HEK293 (cell line): ENCODE measurements at regions not wholly inside any gene's neighbourhood (a gene's known extent, or its start where the extent isn't known, plus 50 kb on each side); places are given as distances from the start of the nearest gene placed in this dataset.

Experiments
- OSR2 ChIP-seq: fragments of 450-650 bp; formaldehyde crosslinking; IDR thresholded peaks from 2 replicates; pipeline ENCODE4 v1.5.1; 2016; ENCODE audit warnings: missing biosample characterization, missing genetic modification characterization
- OVOL3 ChIP-seq: fragments of 450-650 bp; formaldehyde crosslinking; IDR thresholded peaks from 2 replicates; pipeline ENCODE4 v1.5.1; 2016; ENCODE audit warnings: missing biosample characterization, missing genetic modification characterization
- RBAK ChIP-seq: fragments of 450-650 bp; formaldehyde crosslinking; IDR thresholded peaks from 2 replicates; pipeline ENCODE4 v1.5.1; 2016; ENCODE audit warnings: missing biosample characterization, missing genetic modification characterization
- SETDB1 ChIP-seq: IDR thresholded peaks from one replicate; pipeline ENCODE4 v1.6.1; 2017; ENCODE audit warnings: mild to moderate bottlenecking, low read length, moderate library complexity, mixed read lengths; ENCODE audit not compliant: insufficient read length
- SP7 ChIP-seq: fragments of 450-650 bp; formaldehyde crosslinking; IDR thresholded peaks from 2 replicates; pipeline ENCODE4 v1.5.1; 2016; ENCODE audit warnings: missing biosample characterization, missing genetic modification characterization
- TRIM28 ChIP-seq: IDR thresholded peaks from 2 replicates; pipeline ENCODE4 v1.6.1; 2011; ENCODE audit warnings: low read length, control low read depth, borderline replicate concordance
- ZBTB1 ChIP-seq: fragments of 450-650 bp; formaldehyde crosslinking; IDR thresholded peaks from 2 replicates; pipeline ENCODE4 v1.5.1; 2016; ENCODE audit warnings: missing biosample characterization, missing genetic modification characterization
- ZBTB17 ChIP-seq: fragments of 450-650 bp; formaldehyde crosslinking; IDR thresholded peaks from 2 replicates; pipeline ENCODE4 v1.5.1; 2016; ENCODE audit warnings: missing biosample characterization, missing genetic modification characterization
- ZBTB20 ChIP-seq: fragments of 450-650 bp; formaldehyde crosslinking; IDR thresholded peaks from 2 replicates; pipeline ENCODE4 v1.5.1; 2016; ENCODE audit warnings: missing biosample characterization, missing genetic modification characterization
- ZFP37 ChIP-seq: fragments of 450-650 bp; formaldehyde crosslinking; IDR thresholded peaks from 2 replicates; pipeline ENCODE4 v1.5.1; 2016; ENCODE audit warnings: missing biosample characterization, missing genetic modification characterization
- ZNF140 ChIP-seq: fragments of 450-650 bp; formaldehyde crosslinking; IDR thresholded peaks from 2 replicates; pipeline ENCODE4 v1.5.1; 2016; ENCODE audit warnings: missing biosample characterization, missing genetic modification characterization
- ZNF184 ChIP-seq: fragments of 450-650 bp; IDR thresholded peaks from 2 replicates; pipeline ENCODE4 v1.5.1; 2018; ENCODE audit warnings: missing biosample characterization, mild to moderate bottlenecking, missing genetic modification characterization
- ZNF302 ChIP-seq: fragments of 450-650 bp; formaldehyde crosslinking; IDR thresholded peaks from 2 replicates; pipeline ENCODE4 v1.5.1; 2016; ENCODE audit warnings: missing biosample characterization, missing genetic modification characterization, low read depth
- ZNF394 ChIP-seq: fragments of 450-650 bp; formaldehyde crosslinking; IDR thresholded peaks from 2 replicates; pipeline ENCODE4 v1.5.1; 2016; ENCODE audit warnings: missing biosample characterization, missing genetic modification characterization, mild to moderate bottlenecking, moderate library complexity, borderline replicate concordance
- ZNF433 ChIP-seq: fragments of 450-650 bp; formaldehyde crosslinking; IDR thresholded peaks from 2 replicates; pipeline ENCODE4 v1.5.1; 2016; ENCODE audit warnings: missing biosample characterization, missing genetic modification characterization, low read depth
- ZNF473 ChIP-seq: fragments of 450-650 bp; formaldehyde crosslinking; IDR thresholded peaks from 2 replicates; pipeline ENCODE4 v1.5.1; 2017; ENCODE audit warnings: missing biosample characterization, missing genetic modification characterization
- ZNF529 ChIP-seq: fragments of 450-650 bp; formaldehyde crosslinking; IDR thresholded peaks from 2 replicates; pipeline ENCODE4 v1.5.1; 2017; ENCODE audit warnings: missing genetic modification characterization, missing biosample characterization; ENCODE audit not compliant: insufficient replicate concordance
- ZNF530 ChIP-seq: fragments of 450-650 bp; formaldehyde crosslinking; IDR thresholded peaks from 2 replicates; pipeline ENCODE4 v1.5.1; 2016; ENCODE audit warnings: low read depth, missing biosample characterization, missing genetic modification characterization
- ZNF544 ChIP-seq: fragments of 450-650 bp; formaldehyde crosslinking; IDR thresholded peaks from 2 replicates; pipeline ENCODE4 v1.5.0; 2017; ENCODE audit warnings: missing biosample characterization, missing genetic modification characterization
- ZNF548 ChIP-seq: fragments of 450-650 bp; formaldehyde crosslinking; IDR thresholded peaks from 2 replicates; pipeline ENCODE4 v1.5.1; 2016; ENCODE audit warnings: missing biosample characterization, missing genetic modification characterization
- ZNF561 ChIP-seq: fragments of 450-650 bp; IDR thresholded peaks from 2 replicates; pipeline ENCODE4 v1.5.1; 2018; ENCODE audit warnings: missing biosample characterization, missing genetic modification characterization, borderline replicate concordance
- ZNF585B ChIP-seq: fragments of 450-650 bp; formaldehyde crosslinking; IDR thresholded peaks from 2 replicates; pipeline ENCODE4 v1.5.1; 2016; ENCODE audit warnings: missing biosample characterization, missing genetic modification characterization
- ZNF610 ChIP-seq: fragments of 450-650 bp; formaldehyde crosslinking; IDR thresholded peaks from 2 replicates; pipeline ENCODE4 v1.5.1; 2016; ENCODE audit warnings: missing biosample characterization, missing genetic modification characterization, borderline replicate concordance
- ZNF623 ChIP-seq: fragments of 450-650 bp; formaldehyde crosslinking; IDR thresholded peaks from 2 replicates; pipeline ENCODE4 v1.5.1; 2016; ENCODE audit warnings: missing biosample characterization, missing genetic modification characterization
- ZNF629 ChIP-seq: fragments of 450-650 bp; formaldehyde crosslinking; IDR thresholded peaks from 2 replicates; pipeline ENCODE4 v1.5.1; 2017; ENCODE audit warnings: missing biosample characterization, missing genetic modification characterization
- ZNF670 ChIP-seq: fragments of 450-650 bp; formaldehyde crosslinking; IDR thresholded peaks from 2 replicates; pipeline ENCODE4 v1.5.1; 2016; ENCODE audit warnings: missing biosample characterization, missing genetic modification characterization, low read depth
- ZNF747 ChIP-seq: fragments of 450-650 bp; formaldehyde crosslinking; IDR thresholded peaks from 2 replicates; pipeline ENCODE4 v1.5.1; 2016; ENCODE audit warnings: missing biosample characterization, missing genetic modification characterization
- ZNF837 ChIP-seq: fragments of 450-650 bp; formaldehyde crosslinking; IDR thresholded peaks from 2 replicates; pipeline ENCODE4 v1.5.1; 2016; ENCODE audit warnings: missing biosample characterization, missing genetic modification characterization
- ZSCAN16 ChIP-seq: fragments of 450-650 bp; formaldehyde crosslinking; IDR thresholded peaks from 2 replicates; pipeline ENCODE4 v1.5.1; 2016; ENCODE audit warnings: missing biosample characterization, missing genetic modification characterization
- ZSCAN23 ChIP-seq: fragments of 450-650 bp; formaldehyde crosslinking; IDR thresholded peaks from 2 replicates; pipeline ENCODE4 v1.5.1; 2016; ENCODE audit warnings: missing biosample characterization, missing genetic modification characterization
- TF ChIP-seq, protein P1 (sequence below): fragments of 450-650 bp; formaldehyde crosslinking; IDR thresholded peaks from 2 replicates; pipeline ENCODE4 v1.5.1; 2017; ENCODE audit warnings: missing biosample characterization, missing genetic modification characterization
- TF ChIP-seq, protein P2 (sequence below): fragments of 450-650 bp; formaldehyde crosslinking; IDR thresholded peaks from 2 replicates; pipeline ENCODE4 v1.5.1; 2016; ENCODE audit warnings: missing biosample characterization, missing genetic modification characterization
- TF ChIP-seq, protein P3 (sequence below): fragments of 450-650 bp; formaldehyde crosslinking; IDR thresholded peaks from 2 replicates; pipeline ENCODE4 v1.5.1; 2016; ENCODE audit warnings: missing biosample characterization, missing genetic modification characterization
- TF ChIP-seq, protein P4 (sequence below): fragments of 450-650 bp; formaldehyde crosslinking; IDR thresholded peaks from 2 replicates; pipeline ENCODE4; 2016; ENCODE audit warnings: missing biosample characterization, missing genetic modification characterization

DNA sequence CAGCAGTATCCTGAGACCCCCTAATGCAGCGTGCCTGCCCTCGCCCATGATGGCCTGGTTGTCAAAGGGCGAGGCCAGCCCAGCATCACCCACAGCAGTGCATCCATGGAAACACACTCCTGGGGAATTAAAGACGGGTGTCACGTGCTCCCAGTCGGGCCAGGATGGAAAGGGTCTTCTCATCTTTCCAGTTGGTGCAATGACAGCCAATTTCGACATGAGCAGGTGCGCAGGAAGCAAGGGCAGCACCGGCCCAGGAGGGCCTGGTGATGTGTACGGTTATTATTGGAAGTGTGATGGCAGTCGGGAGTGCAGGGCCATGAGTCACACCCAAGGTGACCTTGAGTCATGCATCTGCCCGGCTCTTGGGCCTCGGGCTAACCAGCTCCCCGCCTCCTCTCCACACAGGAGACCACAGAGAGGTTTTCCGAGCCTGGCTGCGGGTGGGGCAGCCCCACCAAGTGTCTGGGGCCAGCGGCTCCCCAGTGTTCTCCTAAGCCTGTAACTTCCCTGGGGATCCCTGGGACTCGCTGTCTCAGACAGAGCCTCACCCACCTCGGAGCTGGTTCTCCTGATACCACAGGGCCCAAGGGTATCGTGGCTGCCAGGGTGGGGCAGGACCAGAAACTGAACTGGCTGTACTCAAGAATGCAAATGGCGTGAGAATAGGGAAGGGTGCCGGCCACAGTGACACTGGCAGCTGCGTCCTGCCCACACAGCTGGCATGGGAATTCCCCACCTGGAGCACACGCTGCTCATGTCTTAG lies 119.8 kb downstream of the SIK1 start (continued):
- TF ChIP-seq, protein P1, sequence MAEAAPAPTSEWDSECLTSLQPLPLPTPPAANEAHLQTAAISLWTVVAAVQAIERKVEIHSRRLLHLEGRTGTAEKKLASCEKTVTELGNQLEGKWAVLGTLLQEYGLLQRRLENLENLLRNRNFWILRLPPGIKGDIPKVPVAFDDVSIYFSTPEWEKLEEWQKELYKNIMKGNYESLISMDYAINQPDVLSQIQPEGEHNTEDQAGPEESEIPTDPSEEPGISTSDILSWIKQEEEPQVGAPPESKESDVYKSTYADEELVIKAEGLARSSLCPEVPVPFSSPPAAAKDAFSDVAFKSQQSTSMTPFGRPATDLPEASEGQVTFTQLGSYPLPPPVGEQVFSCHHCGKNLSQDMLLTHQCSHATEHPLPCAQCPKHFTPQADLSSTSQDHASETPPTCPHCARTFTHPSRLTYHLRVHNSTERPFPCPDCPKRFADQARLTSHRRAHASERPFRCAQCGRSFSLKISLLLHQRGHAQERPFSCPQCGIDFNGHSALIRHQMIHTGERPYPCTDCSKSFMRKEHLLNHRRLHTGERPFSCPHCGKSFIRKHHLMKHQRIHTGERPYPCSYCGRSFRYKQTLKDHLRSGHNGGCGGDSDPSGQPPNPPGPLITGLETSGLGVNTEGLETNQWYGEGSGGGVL (tag by site-specific recombination) = no peak
- peak; percentile 84 for TF ChIP-seq SP7
- TF ChIP-seq ZNF747 = no peak
- TF ChIP-seq ZNF561 (tag by site-specific recombination) = no peak
- TF ChIP-seq ZNF623 (tag by site-specific recombination) = no peak
- TF ChIP-seq ZNF670 = no peak
- no peak for TF ChIP-seq ZBTB17
- peak; percentile 66; the same call in 1 of the 2 replicates for TF ChIP-seq ZNF184
- TF ChIP-seq ZNF473 (tag by site-specific recombination) = no peak
- TF ChIP-seq, protein P2, sequence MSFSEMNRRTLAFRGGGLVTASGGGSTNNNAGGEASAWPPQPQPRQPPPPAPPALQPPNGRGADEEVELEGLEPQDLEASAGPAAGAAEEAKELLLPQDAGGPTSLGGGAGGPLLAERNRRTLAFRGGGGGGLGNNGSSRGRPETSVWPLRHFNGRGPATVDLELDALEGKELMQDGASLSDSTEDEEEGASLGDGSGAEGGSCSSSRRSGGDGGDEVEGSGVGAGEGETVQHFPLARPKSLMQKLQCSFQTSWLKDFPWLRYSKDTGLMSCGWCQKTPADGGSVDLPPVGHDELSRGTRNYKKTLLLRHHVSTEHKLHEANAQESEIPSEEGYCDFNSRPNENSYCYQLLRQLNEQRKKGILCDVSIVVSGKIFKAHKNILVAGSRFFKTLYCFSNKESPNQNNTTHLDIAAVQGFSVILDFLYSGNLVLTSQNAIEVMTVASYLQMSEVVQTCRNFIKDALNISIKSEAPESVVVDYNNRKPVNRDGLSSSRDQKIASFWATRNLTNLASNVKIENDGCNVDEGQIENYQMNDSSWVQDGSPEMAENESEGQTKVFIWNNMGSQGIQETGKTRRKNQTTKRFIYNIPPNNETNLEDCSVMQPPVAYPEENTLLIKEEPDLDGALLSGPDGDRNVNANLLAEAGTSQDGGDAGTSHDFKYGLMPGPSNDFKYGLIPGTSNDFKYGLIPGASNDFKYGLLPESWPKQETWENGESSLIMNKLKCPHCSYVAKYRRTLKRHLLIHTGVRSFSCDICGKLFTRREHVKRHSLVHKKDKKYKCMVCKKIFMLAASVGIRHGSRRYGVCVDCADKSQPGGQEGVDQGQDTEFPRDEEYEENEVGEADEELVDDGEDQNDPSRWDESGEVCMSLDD (tag by site-specific recombination) = no peak
- TF ChIP-seq TRIM28 = no peak
- TF ChIP-seq, protein P3, sequence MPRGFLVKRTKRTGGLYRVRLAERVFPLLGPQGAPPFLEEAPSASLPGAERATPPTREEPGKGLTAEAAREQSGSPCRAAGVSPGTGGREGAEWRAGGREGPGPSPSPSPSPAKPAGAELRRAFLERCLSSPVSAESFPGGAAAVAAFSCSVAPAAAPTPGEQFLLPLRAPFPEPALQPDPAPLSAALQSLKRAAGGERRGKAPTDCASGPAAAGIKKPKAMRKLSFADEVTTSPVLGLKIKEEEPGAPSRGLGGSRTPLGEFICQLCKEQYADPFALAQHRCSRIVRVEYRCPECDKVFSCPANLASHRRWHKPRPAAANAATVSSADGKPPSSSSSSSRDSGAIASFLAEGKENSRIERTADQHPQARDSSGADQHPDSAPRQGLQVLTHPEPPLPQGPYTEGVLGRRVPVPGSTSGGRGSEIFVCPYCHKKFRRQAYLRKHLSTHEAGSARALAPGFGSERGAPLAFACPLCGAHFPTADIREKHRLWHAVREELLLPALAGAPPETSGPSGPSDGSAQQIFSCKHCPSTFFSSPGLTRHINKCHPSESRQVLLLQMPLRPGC (tag by site-specific recombination) = no peak
- no peak for TF ChIP-seq ZNF302 (tag by site-specific recombination)
- TF ChIP-seq ZNF433 (tag by site-specific recombination) = no peak
- TF ChIP-seq ZBTB1 = no peak
- TF ChIP-seq, protein P4, sequence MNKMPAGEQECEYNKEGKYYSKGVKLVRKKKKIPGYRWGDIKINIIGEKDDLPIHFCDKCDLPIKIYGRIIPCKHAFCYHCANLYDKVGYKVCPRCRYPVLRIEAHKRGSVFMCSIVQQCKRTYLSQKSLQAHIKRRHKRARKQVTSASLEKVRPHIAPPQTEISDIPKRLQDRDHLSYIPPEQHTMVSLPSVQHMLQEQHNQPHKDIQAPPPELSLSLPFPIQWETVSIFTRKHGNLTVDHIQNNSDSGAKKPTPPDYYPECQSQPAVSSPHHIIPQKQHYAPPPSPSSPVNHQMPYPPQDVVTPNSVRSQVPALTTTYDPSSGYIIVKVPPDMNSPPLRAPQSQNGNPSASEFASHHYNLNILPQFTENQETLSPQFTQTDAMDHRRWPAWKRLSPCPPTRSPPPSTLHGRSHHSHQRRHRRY (tag by site-specific recombination) = no peak
- TF ChIP-seq ZNF544 (tag by site-specific recombination) = no peak
- peak; percentile 61; the same call in 1 of the 2 replicates for TF ChIP-seq RBAK (tag by site-specific recombination)
- no peak for TF ChIP-seq ZNF548 (tag by site-specific recombination)
- TF ChIP-seq ZSCAN16 = no peak
- no peak for TF ChIP-seq ZNF140 (tag by site-specific recombination)
- 0 out of 2 replicates have a peak, but pooled peaks have one; percentile 36 for TF ChIP-seq ZFP37 (tag by site-specific recombination)
- TF ChIP-seq OSR2 (tag by site-specific recombination) = no peak
- TF ChIP-seq ZNF585B = no peak
- no peak for TF ChIP-seq OVOL3 (tag by site-specific recombination)
- no peak for TF ChIP-seq ZNF530
- no peak for TF ChIP-seq ZNF610 (tag by site-specific recombination)
- 0 out of 2 replicates have a peak, but pooled peaks have one; percentile 24 for TF ChIP-seq ZBTB20 (tag by site-specific recombination)
- no peak for TF ChIP-seq ZSCAN23
- TF ChIP-seq ZNF629 (tag by site-specific recombination) = peak; percentile 79
- no peak for TF ChIP-seq ZNF529
- TF ChIP-seq SETDB1 = no peak
- peak; percentile 81 for TF ChIP-seq ZNF394 (tag by site-specific recombination)
- TF ChIP-seq ZNF837 (tag by site-specific recombination) = no peak
